Mesendoderm (in vitro differentiated cells): ENCODE measurements at regions not wholly inside any gene's neighbourhood (a gene's known extent, or its start where the extent isn't known, plus 50 kb on each side); places are given as distances from the start of the nearest gene placed in this dataset.

Source experiments
- DNase-seq: peaks from one replicate; pipeline ENCODE4 v3.0.0; 2013
- H2AK5ac ChIP-seq: 2 replicates; pipeline ENCODE4 v1.6.1; 2013; ENCODE audit warnings: low read length, inconsistent platforms
- H2BK120ac ChIP-seq: 2 replicates; pipeline ENCODE4 v1.6.1; 2013; ENCODE audit warnings: low read depth, mild to moderate bottlenecking, low read length, moderate library complexity, mixed read lengths
- H2BK15ac ChIP-seq: replicated peaks from 2 replicates; pipeline ENCODE4 v1.6.1; 2013; ENCODE audit warnings: low read depth, mild to moderate bottlenecking, moderate library complexity
- H2BK5ac ChIP-seq: 2 replicates; pipeline ENCODE4 v1.6.1; 2013; ENCODE audit warnings: low read length, inconsistent platforms
- H3K18ac ChIP-seq: 2 replicates; pipeline ENCODE4 v1.6.1; 2013; ENCODE audit warnings: mild to moderate bottlenecking, low read length, mixed read lengths
- H3K23ac ChIP-seq: one replicate; pipeline ENCODE4 v1.6.1; 2013; ENCODE audit warnings: low read length
- H3K27ac ChIP-seq: 2 replicates; pipeline ENCODE4 v1.5.1; 2013; ENCODE audit warnings: low read depth, mild to moderate bottlenecking, inconsistent platforms, low read length, moderate library complexity
- H3K27me3 ChIP-seq: 2 replicates; pipeline ENCODE4 v1.6.1; 2013; ENCODE audit warnings: low read length, control low read depth, mild to moderate bottlenecking, inconsistent platforms; ENCODE audit not compliant: insufficient read depth, poor library complexity
- H3K36me3 ChIP-seq: 2 replicates; pipeline ENCODE4 v1.6.1; 2013; ENCODE audit warnings: low read length, inconsistent platforms; ENCODE audit not compliant: control insufficient read depth, insufficient read depth
- H3K4ac ChIP-seq: one replicate; pipeline ENCODE4 v1.6.1; 2013; ENCODE audit warnings: low read depth, mild to moderate bottlenecking, low read length, moderate library complexity
- H3K4me1 ChIP-seq: 2 replicates; pipeline ENCODE4 v1.6.1; 2013; ENCODE audit warnings: low read depth, low read length, inconsistent platforms; ENCODE audit not compliant: control insufficient read depth
- H3K4me2 ChIP-seq: 2 replicates; pipeline ENCODE4 v1.6.1; 2013; ENCODE audit warnings: low read length
- H3K4me3 ChIP-seq: 2 replicates; pipeline ENCODE4 v1.5.1; 2013; ENCODE audit warnings: mild to moderate bottlenecking, low read length
- H3K56ac ChIP-seq: one replicate; pipeline ENCODE4 v1.6.1; 2013; ENCODE audit warnings: low read length
- H3K79me1 ChIP-seq: 2 replicates; pipeline ENCODE4 v1.6.1; 2013; ENCODE audit warnings: low read length, inconsistent platforms
- H3K79me2 ChIP-seq: 2 replicates; pipeline ENCODE4 v1.6.1; 2013; ENCODE audit warnings: mild to moderate bottlenecking, low read length; ENCODE audit not compliant: control insufficient read depth, insufficient read depth
- H3K9ac ChIP-seq: 2 replicates; pipeline ENCODE4 v1.6.1; 2013; ENCODE audit warnings: low read length, inconsistent platforms
- H4K5ac ChIP-seq: one replicate; pipeline ENCODE4 v1.6.1; 2013; ENCODE audit warnings: low read length
- H4K8ac ChIP-seq: one replicate; pipeline ENCODE4 v1.6.1; 2013; ENCODE audit warnings: low read depth, mild to moderate bottlenecking, control low read depth, low read length, moderate library complexity
- WGBS: extraction: QIAGEN DNeasy Blood & Tissue Kit; methylation state at CpG from one replicate; pipeline ENCODE4 v1.1.7; 2013; ENCODE audit warnings: low lambda C conversion rate, missing lambda C conversion rate; ENCODE audit not compliant: insufficient coverage; ENCODE audit errors: extremely low coverage; 5-methylcytosine and 5-hydroxymethylcytosine counted together

- Histone ChIP-seq H2BK120ac (no peak overlapping the region), H4K8ac (no peak overlapping the region), H3K79me1 (no peaks in the 10 kb centered on the region), H2BK5ac (no peak overlapping the region), H3K4ac (no peak overlapping the region), H3K4me1 (no peaks in the 10 kb centered on the region), H3K9ac (no peak overlapping the region), H3K23ac (no peak overlapping the region), H4K5ac (no peak overlapping the region), H3K18ac (no peak overlapping the region), H3K4me3 (no peak overlapping the region), H3K4me2 (no peak overlapping the region), H3K56ac (no peak overlapping the region), H2BK15ac (no peak overlapping the region), H2AK5ac (no peak overlapping the region), H3K36me3 (no peaks in the 10 kb centered on the region), H3K79me2 (no peaks in the 10 kb centered on the region), H3K27ac (no peak overlapping the region), H3K27me3 (no peaks in the 10 kb centered on the region)
- DNase-seq, result no peak
- WGBS, result no CpG with 5 or more reads among the region's 5 CpGs
Measured at GRCh38 chr5:34591723-34592122, 64.4 kb upstream of the RAI14 start.

GRCh38 chr5:34597034-34598027, 58.8 kb upstream of the RAI14 start:
- H3K4ac ChIP-seq, result no peak overlapping the region
- H4K8ac ChIP-seq, result no peak overlapping the region
- no peak overlapping the region for H3K23ac ChIP-seq
- no peak for DNase-seq
- no peaks in the 10 kb centered on the region for H3K36me3 ChIP-seq
- no peak overlapping the region for H2BK5ac ChIP-seq
- H3K27me3 ChIP-seq, result no peaks in the 10 kb centered on the region
- H3K4me1 ChIP-seq, result no peaks in the 10 kb centered on the region
- no peak overlapping the region for H2AK5ac ChIP-seq
- H3K18ac ChIP-seq, result no peak overlapping the region
- no peaks in the 10 kb centered on the region for H3K79me2 ChIP-seq
- no peak overlapping the region for H3K4me2 ChIP-seq
- no peak overlapping the region for H4K5ac ChIP-seq
- H3K56ac ChIP-seq, result no peak overlapping the region
- no peak overlapping the region for H2BK120ac ChIP-seq
- no peak overlapping the region for H3K27ac ChIP-seq
- H3K4me3 ChIP-seq, result no peak overlapping the region
- WGBS, result no CpG with 5 or more reads among the region's 7 CpGs
- H3K9ac ChIP-seq, result no peak overlapping the region
- no peaks in the 10 kb centered on the region for H3K79me1 ChIP-seq
- no peak overlapping the region for H2BK15ac ChIP-seq

GRCh38 chr5:34598177-34598794, 57.8 kb upstream of the RAI14 start:
- DNase-seq, result no peak
- no peak overlapping the region for H2AK5ac ChIP-seq
- no peak overlapping the region for H3K4ac ChIP-seq
- H3K27ac ChIP-seq, result no peak overlapping the region
- no peaks in the 10 kb centered on the region for H3K4me1 ChIP-seq
- WGBS, result no CpG with 5 or more reads among the region's 5 CpGs
- H3K79me2 ChIP-seq, result no peaks in the 10 kb centered on the region
- no peak overlapping the region for H3K4me2 ChIP-seq
- H4K8ac ChIP-seq, result no peak overlapping the region
- H3K23ac ChIP-seq, result no peak overlapping the region
- H3K9ac ChIP-seq, result no peak overlapping the region
- no peak overlapping the region for H3K4me3 ChIP-seq
- H3K56ac ChIP-seq, result no peak overlapping the region
- H3K79me1 ChIP-seq, result no peaks in the 10 kb centered on the region
- no peaks in the 10 kb centered on the region for H3K27me3 ChIP-seq
- H4K5ac ChIP-seq, result no peak overlapping the region
- H3K18ac ChIP-seq, result no peak overlapping the region
- no peak overlapping the region for H2BK15ac ChIP-seq
- no peaks in the 10 kb centered on the region for H3K36me3 ChIP-seq
- H2BK120ac ChIP-seq, result no peak overlapping the region
- no peak overlapping the region for H2BK5ac ChIP-seq

- H3K23ac ChIP-seq, result no peak overlapping the region
- no peak overlapping the region for H3K4me2 ChIP-seq
- no peak overlapping the region for H3K4me3 ChIP-seq
- H3K56ac ChIP-seq, result no peak overlapping the region
- H3K4ac ChIP-seq, result no peak overlapping the region
- no peak overlapping the region for H4K8ac ChIP-seq
- no peak overlapping the region for H2BK15ac ChIP-seq
- H3K9ac ChIP-seq, result no peak overlapping the region
- no peak overlapping the region for H2AK5ac ChIP-seq
- H3K4me1 ChIP-seq, result no peaks in the 10 kb centered on the region
- H2BK5ac ChIP-seq, result no peak overlapping the region
- no peak overlapping the region for H2BK120ac ChIP-seq
- H3K27ac ChIP-seq, result no peak overlapping the region
- H3K79me2 ChIP-seq, result no peaks in the 10 kb centered on the region
- WGBS, result no CpG with 5 or more reads among the region's 4 CpGs
- no peak overlapping the region for H3K18ac ChIP-seq
- no peaks in the 10 kb centered on the region for H3K27me3 ChIP-seq
- no peak for DNase-seq
- no peaks in the 10 kb centered on the region for H3K79me1 ChIP-seq
- no peak overlapping the region for H4K5ac ChIP-seq
- H3K36me3 ChIP-seq, result no peaks in the 10 kb centered on the region
Measured at GRCh38 chr5:34599471-34600117, 56.5 kb upstream of the RAI14 start.

- Histone ChIP-seq H2BK5ac (no peak overlapping the region), H3K4me1 (no peaks in the 10 kb centered on the region), H3K9ac (no peak overlapping the region), H2BK15ac (no peak overlapping the region), H2AK5ac (no peak overlapping the region), H4K5ac (no peak overlapping the region), H3K79me1 (no peaks in the 10 kb centered on the region), H3K4me3 (no peak overlapping the region), H4K8ac (no peak overlapping the region), H3K18ac (no peak overlapping the region), H3K4me2 (no peak overlapping the region), H3K27me3 (no peaks in the 10 kb centered on the region), H3K4ac (no peak overlapping the region), H3K23ac (no peak overlapping the region), H3K36me3 (no peaks in the 10 kb centered on the region), H3K27ac (no peak overlapping the region), H3K79me2 (no peaks in the 10 kb centered on the region), H3K56ac (no peak overlapping the region), H2BK120ac (no peak overlapping the region)
- no CpG with 5 or more reads among the region's 4 CpGs for WGBS
- DNase-seq, result no peak
Measured at GRCh38 chr5:34600118-34600493, 56.0 kb upstream of the RAI14 start.
